GM20000 (cell line): ENCODE measurements at regions not wholly inside any gene's neighbourhood (a gene's known extent, or its start where the extent isn't known, plus 50 kb on each side); places are given as distances from the start of the nearest gene placed in this dataset.

Experiments used
- DNase-seq: peaks from one replicate; pipeline ENCODE4 v3.0.0; 2012; ENCODE audit warnings: low spot score
- CTCF ChIP-seq: IDR thresholded peaks from 2 replicates; pipeline ENCODE4 v1.5.1; 2012; ENCODE audit warnings: mild to moderate bottlenecking, control low read depth; ENCODE audit errors: extremely low read depth, missing control alignments

GRCh38 chr2:119065146-119065545 lies 93.4 kb downstream of the C1QL2 start:
- no peak for DNase-seq
- no peak for TF ChIP-seq CTCF

- TF ChIP-seq CTCF = no peak
Observed at GRCh38 chr2:119064567-119064966, 94.0 kb downstream of the C1QL2 start.

GRCh38 chr2:119063177-119063576 lies 95.4 kb downstream of the C1QL2 start:
- no peak for TF ChIP-seq CTCF
- DNase-seq = no peak

More at GRCh38 chr2:119064567-119064966, 94.0 kb downstream of the C1QL2 start:
- DNase-seq = no peak

GRCh38 chr2:119062652-119063051 lies 95.9 kb downstream of the C1QL2 start:
- no peak for DNase-seq

GRCh38 chr2:119062179-119062578 lies 96.4 kb downstream of the C1QL2 start:
- TF ChIP-seq CTCF = no peak
- DNase-seq = no peak

More at GRCh38 chr2:119062652-119063051, 95.9 kb downstream of the C1QL2 start:
- no peak for TF ChIP-seq CTCF

- DNase-seq = no peak
- TF ChIP-seq CTCF = no peak
Observed at GRCh38 chr2:119059940-119060339, 98.6 kb downstream of the C1QL2 start.

GRCh38 chr2:119059287-119059686 lies 99.3 kb downstream of the C1QL2 start:
- no peak for TF ChIP-seq CTCF
- no peak for DNase-seq
